ENCODE measurements at regions not wholly inside any gene's neighbourhood (a gene's known extent, or its start where the extent isn't known, plus 50 kb on each side); places are given as distances from the start of the nearest gene placed in this dataset.

DNA sequence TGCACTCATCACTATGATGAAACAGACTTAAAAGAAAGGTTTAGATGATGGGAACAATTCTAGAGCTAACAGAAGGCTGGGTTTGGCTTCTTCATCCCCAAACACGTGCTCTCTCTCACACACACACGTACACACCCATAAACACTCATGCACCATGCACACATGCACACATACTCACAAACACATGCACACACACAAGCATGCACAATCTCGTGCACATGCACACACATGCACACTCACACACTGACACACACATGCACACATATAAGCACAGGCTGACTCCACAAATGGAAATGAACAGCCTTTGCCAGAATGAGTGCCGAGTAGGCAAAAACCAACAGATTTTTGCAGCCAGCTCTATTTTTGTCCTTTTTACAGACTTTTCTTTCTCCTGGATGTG lies 1571.6 kb downstream of the AACS start:
- H3K36me3 ChIP-seq (ENCODE audit: insufficient read depth, low read length), result no peaks in the 10 kb centered on the region
- no peaks in the 10 kb centered on the region for H3K79me2 ChIP-seq (ENCODE audit: insufficient read depth, low read length)
- no peaks in the 10 kb centered on the region for H3K9me3 ChIP-seq (ENCODE audit: low read length)
- no peak overlapping the region for H3K27ac ChIP-seq (ENCODE audit: low read depth, low read length, poor library complexity, severe bottlenecking)
- no peaks in the 10 kb centered on the region for H3F3A ChIP-seq (ENCODE audit: insufficient read depth, low read length)
- no peak overlapping the region for H3K9ac ChIP-seq (ENCODE audit: low read length)
- TF ChIP-seq, protein P1, sequence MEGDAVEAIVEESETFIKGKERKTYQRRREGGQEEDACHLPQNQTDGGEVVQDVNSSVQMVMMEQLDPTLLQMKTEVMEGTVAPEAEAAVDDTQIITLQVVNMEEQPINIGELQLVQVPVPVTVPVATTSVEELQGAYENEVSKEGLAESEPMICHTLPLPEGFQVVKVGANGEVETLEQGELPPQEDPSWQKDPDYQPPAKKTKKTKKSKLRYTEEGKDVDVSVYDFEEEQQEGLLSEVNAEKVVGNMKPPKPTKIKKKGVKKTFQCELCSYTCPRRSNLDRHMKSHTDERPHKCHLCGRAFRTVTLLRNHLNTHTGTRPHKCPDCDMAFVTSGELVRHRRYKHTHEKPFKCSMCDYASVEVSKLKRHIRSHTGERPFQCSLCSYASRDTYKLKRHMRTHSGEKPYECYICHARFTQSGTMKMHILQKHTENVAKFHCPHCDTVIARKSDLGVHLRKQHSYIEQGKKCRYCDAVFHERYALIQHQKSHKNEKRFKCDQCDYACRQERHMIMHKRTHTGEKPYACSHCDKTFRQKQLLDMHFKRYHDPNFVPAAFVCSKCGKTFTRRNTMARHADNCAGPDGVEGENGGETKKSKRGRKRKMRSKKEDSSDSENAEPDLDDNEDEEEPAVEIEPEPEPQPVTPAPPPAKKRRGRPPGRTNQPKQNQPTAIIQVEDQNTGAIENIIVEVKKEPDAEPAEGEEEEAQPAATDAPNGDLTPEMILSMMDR (IDR thresholded peaks at IDR 0.05; ENCODE audit: low read length), result no peak
- no peak for TF ChIP-seq EZH2 (IDR thresholded peaks at IDR 0.05; ENCODE audit: borderline replicate concordance, low read length)
- no peaks in the 10 kb centered on the region for H4K20me1 ChIP-seq (ENCODE audit: insufficient read depth, low read length)
- no peaks in the 10 kb centered on the region for H3K9me2 ChIP-seq (ENCODE audit: low read depth, low read length)
- H3K27me3 ChIP-seq (ENCODE audit: insufficient read depth, low read length), result no peaks in the 10 kb centered on the region
- H3K4me1 ChIP-seq (ENCODE audit: insufficient read depth, low read length, severe bottlenecking), result no peaks in the 10 kb centered on the region
- H3K4me2 ChIP-seq (ENCODE audit: low read length), result no peak overlapping the region
- no peak overlapping the region for H2AFZ ChIP-seq (ENCODE audit: low read length)
- H3K4me3 ChIP-seq (ENCODE audit: low read depth, low read length, poor library complexity, severe bottlenecking), result no peak overlapping the region

DNA sequence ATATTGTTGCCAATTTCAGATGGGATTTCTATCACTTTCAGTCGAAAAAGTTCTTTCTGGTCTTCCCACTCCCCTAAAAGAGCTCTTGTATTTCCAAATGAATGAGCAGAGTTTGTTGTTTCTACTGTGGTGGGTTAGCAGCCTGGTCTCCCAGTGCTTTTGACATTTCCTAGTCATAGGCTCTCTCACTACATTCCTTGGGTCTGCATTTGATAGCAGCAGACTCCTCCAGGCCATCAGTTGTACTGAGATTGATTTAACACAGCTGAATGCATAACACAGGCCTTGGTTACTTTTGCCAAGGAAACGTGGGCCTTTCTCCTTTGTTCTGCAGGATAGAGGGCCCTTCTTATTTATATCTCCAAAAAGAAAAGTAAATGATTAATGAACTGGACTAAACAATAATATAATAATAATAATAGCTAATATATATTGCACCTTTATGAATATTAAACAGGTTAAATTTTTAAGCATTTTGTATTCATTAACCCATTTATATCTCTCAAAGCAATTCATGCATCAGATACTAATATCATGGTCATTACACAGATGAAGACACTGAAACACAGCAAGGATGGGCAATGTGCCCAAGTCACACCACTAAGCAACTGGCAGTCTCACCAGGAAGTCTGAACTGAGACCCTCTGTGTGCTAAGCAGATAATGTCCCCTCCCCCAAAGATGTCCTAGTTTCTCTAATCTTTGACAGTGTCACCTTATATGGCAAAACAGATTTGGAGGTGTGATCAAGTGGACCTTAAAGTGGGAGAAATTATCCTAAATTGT lies 1579.2 kb downstream of the AACS start:
- no peaks in the 10 kb centered on the region for H3K27me3 ChIP-seq (ENCODE audit: insufficient read depth, low read length)
- no peak overlapping the region for H3K4me3 ChIP-seq (ENCODE audit: low read depth, low read length, poor library complexity, severe bottlenecking)
- H3K4me1 ChIP-seq (ENCODE audit: insufficient read depth, low read length, severe bottlenecking), result no peaks in the 10 kb centered on the region
- H3K9me3 ChIP-seq (ENCODE audit: low read length), result no peaks in the 10 kb centered on the region
- no peak overlapping the region for H3K27ac ChIP-seq (ENCODE audit: low read depth, low read length, poor library complexity, severe bottlenecking)
- H3K9ac ChIP-seq (ENCODE audit: low read length), result no peak overlapping the region
- TF ChIP-seq EZH2 (IDR thresholded peaks at IDR 0.05; ENCODE audit: borderline replicate concordance, low read length), result no peak
- TF ChIP-seq, protein P1 (IDR thresholded peaks at IDR 0.05; ENCODE audit: low read length), result no peak
- no peaks in the 10 kb centered on the region for H3K36me3 ChIP-seq (ENCODE audit: insufficient read depth, low read length)
- H4K20me1 ChIP-seq (ENCODE audit: insufficient read depth, low read length), result no peaks in the 10 kb centered on the region
- H3K4me2 ChIP-seq (ENCODE audit: low read length), result no peak overlapping the region
- H3K9me2 ChIP-seq (ENCODE audit: low read depth, low read length), result no peaks in the 10 kb centered on the region
- H3F3A ChIP-seq (ENCODE audit: insufficient read depth, low read length), result no peaks in the 10 kb centered on the region
- no peaks in the 10 kb centered on the region for H3K79me2 ChIP-seq (ENCODE audit: insufficient read depth, low read length)
- no peak overlapping the region for H2AFZ ChIP-seq (ENCODE audit: low read length)

DNA sequence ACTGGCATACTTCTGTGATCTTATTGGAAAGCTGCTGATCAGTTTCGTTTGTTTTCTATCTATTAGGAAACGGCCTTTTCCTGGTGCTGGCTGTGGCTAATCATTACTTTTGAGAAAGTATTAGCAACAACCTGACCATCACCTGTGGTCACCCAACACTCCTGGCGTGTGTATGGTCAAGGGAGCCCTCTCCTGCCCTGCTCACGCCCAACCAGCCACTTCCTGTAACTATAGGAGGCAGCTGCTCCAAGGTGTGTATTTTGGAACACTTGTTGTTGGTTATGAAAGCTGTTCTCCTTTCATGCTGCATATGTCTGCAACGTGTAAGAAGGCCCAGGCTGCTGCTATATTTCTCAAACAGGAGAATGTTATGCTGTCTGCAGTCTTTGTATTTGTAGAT lies 1582.8 kb downstream of the AACS start:
- no peaks in the 10 kb centered on the region for H4K20me1 ChIP-seq (ENCODE audit: insufficient read depth, low read length)
- no peak overlapping the region for H3K4me3 ChIP-seq (ENCODE audit: low read depth, low read length, poor library complexity, severe bottlenecking)
- H3K9me2 ChIP-seq (ENCODE audit: low read depth, low read length), result no peaks in the 10 kb centered on the region
- no peak overlapping the region for H3K9ac ChIP-seq (ENCODE audit: low read length)
- no peaks in the 10 kb centered on the region for H3K79me2 ChIP-seq (ENCODE audit: insufficient read depth, low read length)
- no peaks in the 10 kb centered on the region for H3F3A ChIP-seq (ENCODE audit: insufficient read depth, low read length)
- no peaks in the 10 kb centered on the region for H3K36me3 ChIP-seq (ENCODE audit: insufficient read depth, low read length)
- TF ChIP-seq, protein P1 (IDR thresholded peaks at IDR 0.05; ENCODE audit: low read length), result no peak
- no peak for TF ChIP-seq EZH2 (IDR thresholded peaks at IDR 0.05; ENCODE audit: borderline replicate concordance, low read length)
- H3K4me2 ChIP-seq (ENCODE audit: low read length), result no peak overlapping the region
- H3K9me3 ChIP-seq (ENCODE audit: low read length), result no peaks in the 10 kb centered on the region
- H2AFZ ChIP-seq (ENCODE audit: low read length), result no peak overlapping the region
- no peaks in the 10 kb centered on the region for H3K27me3 ChIP-seq (ENCODE audit: insufficient read depth, low read length)
- H3K27ac ChIP-seq (ENCODE audit: low read depth, low read length, poor library complexity, severe bottlenecking), result no peak overlapping the region
- H3K4me1 ChIP-seq (ENCODE audit: insufficient read depth, low read length, severe bottlenecking), result no peaks in the 10 kb centered on the region
